Transverse colon (tissue), 4 donors: ENCODE measurements at regions not wholly inside any gene's neighbourhood (a gene's known extent, or its start where the extent isn't known, plus 50 kb on each side); places are given as distances from the start of the nearest gene placed in this dataset.

Source experiments
- DNase-seq: peaks from one replicate; pipeline ENCODE4 v3.0.0-alpha.2; 2019
- H3K27ac ChIP-seq, 4 donors: fragments of 200-600 bp; sonication (generic); 2 replicates each; pipeline ENCODE4 v1.5.1; 2016 to 2018; ENCODE audit warnings: inconsistent platforms in 4 of 4
- H3K27me3 ChIP-seq: fragments of 200-600 bp; sonication (generic); 2 replicates; pipeline ENCODE4 v1.5.1; 2017; ENCODE audit warnings: inconsistent platforms
- H3K36me3 ChIP-seq, 4 donors: fragments of 200-600 bp; sonication (generic); 2 replicates each; pipeline ENCODE4 v1.5.1; 2017 to 2019; ENCODE audit warnings: inconsistent platforms in 4 of 4
- H3K4me1 ChIP-seq, 4 donors: fragments of 200-600 bp; sonication (generic); 2 replicates each; pipeline ENCODE4 v1.5.1; 2017 to 2020; ENCODE audit warnings: inconsistent platforms in 4 of 4
- H3K4me3 ChIP-seq, 4 donors: fragments of 200-600 bp; sonication (generic); 1 replicate in 1 of 4; 2 replicates in 3 of 4; pipeline versions ENCODE4 v1.5.1 to v1.6.1; 2017 to 2019; ENCODE audit warnings: inconsistent platforms in 4 of 4
- H3K9me3 ChIP-seq, 2 donors: fragments of 200-600 bp; sonication (generic); 2 replicates each; pipeline ENCODE4 v1.5.1; 2017 to 2019; ENCODE audit warnings: inconsistent platforms in 2 of 2
- EP300 ChIP-seq: sonication (generic); formaldehyde crosslinking; IDR thresholded peaks from one replicate; pipeline ENCODE4 v1.6.1; 2017; ENCODE audit warnings: antibody characterized with exemption, low read depth
- POLR2A ChIP-seq: fragments of 450-650 bp; IDR thresholded peaks from one replicate; pipeline ENCODE4 v1.6.1; 2016; ENCODE audit warnings: antibody characterized with exemption, mild to moderate bottlenecking, moderate library complexity
- POLR2AphosphoS5 ChIP-seq, 3 donors: sonication (generic); formaldehyde crosslinking; IDR thresholded peaks; one replicate each; pipeline ENCODE4 v1.6.1; 2016; ENCODE audit warnings: antibody characterized with exemption in 3 of 3
- WGBS, 2 donors: methylation state at CpG; one replicate each; pipeline ENCODE4 v1.1.5; 2018; ENCODE audit warnings: low coverage in 1 of 2; 5-methylcytosine and 5-hydroxymethylcytosine counted together
- in situ Hi-C, 4 donors: fragments of 200-750 bp; cut with MboI; loops; one replicate each; pipeline versions ENCODE4 v1.15.0 to v1.15.1; 2017; ENCODE audit warnings: low sequenced_read_pairs in 3 of 4, low pct_ligation_motif_present in 1 of 4, low pct_unique_long_range_greater_than_20kb in 1 of 4
- intact Hi-C: fragments of 100-400 bp; cut with DNase I; formaldehyde crosslinking; loops from one replicate; pipeline ENCODE4 v1.15.1; 2023; ENCODE audit warnings: low total_unique reads
- TF ChIP-seq, protein P1 (sequence below), 5 experiments: fragments of 200-600 bp in 3 of 5; fragments of 450-650 bp in 2 of 5; sonication (generic) in 3 of 5; IDR thresholded peaks; 1 replicate in 2 of 5; 2 replicates in 3 of 5; pipeline ENCODE4 v1.5.1; 2016 to 2017; ENCODE audit warnings: antibody characterized with exemption in 5 of 5, inconsistent platforms in 3 of 5, mild to moderate bottlenecking in 2 of 5, moderate library complexity in 1 of 5

DNA sequence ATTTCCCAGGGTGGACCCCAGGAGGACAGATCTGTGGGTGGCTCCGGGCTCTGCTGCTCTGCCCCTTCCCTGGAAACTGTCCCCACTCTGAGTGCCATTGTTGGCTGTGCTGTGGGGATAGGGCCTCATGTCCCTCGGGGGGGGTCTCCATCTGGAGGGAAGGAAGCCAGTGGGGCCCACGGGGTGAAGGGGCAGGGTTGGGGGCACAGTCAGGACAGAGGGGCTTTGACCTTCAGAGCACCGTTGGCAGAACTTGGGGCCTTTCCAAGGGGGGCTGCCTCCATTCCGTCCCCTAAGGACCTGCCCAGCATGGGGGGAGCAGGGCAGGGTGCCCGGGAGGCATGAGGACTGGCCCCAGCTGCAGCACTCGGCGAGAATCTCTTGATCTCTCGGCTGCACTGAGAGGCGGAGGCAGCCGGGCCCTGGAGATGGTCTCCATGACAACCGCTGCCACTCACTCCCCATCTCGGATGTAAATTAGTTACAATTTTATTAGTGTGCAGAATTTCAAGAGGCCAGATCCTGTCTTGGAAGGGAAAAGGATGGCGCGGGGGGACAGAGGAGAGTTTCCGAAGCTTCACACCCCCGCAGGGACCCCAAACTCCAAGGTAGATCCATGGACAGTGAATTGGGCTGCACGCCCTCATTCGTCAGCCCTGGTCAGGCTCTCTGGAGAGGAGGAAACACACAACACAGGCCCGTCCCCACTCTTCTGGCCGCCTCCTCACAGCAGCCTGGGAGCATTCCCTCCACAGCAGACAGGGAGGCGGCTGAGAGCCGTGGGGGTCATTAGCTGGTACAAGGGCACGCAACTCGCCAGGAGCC is 216.2 kb upstream of the IER5L start:
- no peak overlapping the region for H3K27ac ChIP-seq
- TF ChIP-seq POLR2AphosphoS5 (IDR thresholded peaks at IDR 0.05) (no peak), EP300 (no peak), POLR2A (no peak)
- TF ChIP-seq, protein P1, sequence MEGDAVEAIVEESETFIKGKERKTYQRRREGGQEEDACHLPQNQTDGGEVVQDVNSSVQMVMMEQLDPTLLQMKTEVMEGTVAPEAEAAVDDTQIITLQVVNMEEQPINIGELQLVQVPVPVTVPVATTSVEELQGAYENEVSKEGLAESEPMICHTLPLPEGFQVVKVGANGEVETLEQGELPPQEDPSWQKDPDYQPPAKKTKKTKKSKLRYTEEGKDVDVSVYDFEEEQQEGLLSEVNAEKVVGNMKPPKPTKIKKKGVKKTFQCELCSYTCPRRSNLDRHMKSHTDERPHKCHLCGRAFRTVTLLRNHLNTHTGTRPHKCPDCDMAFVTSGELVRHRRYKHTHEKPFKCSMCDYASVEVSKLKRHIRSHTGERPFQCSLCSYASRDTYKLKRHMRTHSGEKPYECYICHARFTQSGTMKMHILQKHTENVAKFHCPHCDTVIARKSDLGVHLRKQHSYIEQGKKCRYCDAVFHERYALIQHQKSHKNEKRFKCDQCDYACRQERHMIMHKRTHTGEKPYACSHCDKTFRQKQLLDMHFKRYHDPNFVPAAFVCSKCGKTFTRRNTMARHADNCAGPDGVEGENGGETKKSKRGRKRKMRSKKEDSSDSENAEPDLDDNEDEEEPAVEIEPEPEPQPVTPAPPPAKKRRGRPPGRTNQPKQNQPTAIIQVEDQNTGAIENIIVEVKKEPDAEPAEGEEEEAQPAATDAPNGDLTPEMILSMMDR (IDR thresholded peaks at IDR 0.05): no peak
- H3K36me3 ChIP-seq: no peaks in the 10 kb centered on the region
- 54% methylated on average over 21 of the region's 25 CpGs; no CpG with 5 or more reads in 1 of the 2 donors for WGBS, 2 donors
- H3K4me1 ChIP-seq: no peaks in the 10 kb centered on the region
- no peaks in the 10 kb centered on the region for H3K9me3 ChIP-seq
- in situ Hi-C loops (no loop called here), intact Hi-C loops (no loop called here)
- no peaks in the 10 kb centered on the region for H3K27me3 ChIP-seq
- no peak for DNase-seq
- H3K4me3 ChIP-seq: no peak overlapping the region

- Histone ChIP-seq H3K4me3 (no peak overlapping the region), H3K27me3 (no peaks in the 10 kb centered on the region), H3K36me3 (no peaks in the 10 kb centered on the region), H3K4me1 (no peaks in the 10 kb centered on the region), H3K9me3 (no peaks in the 10 kb centered on the region), H3K27ac (no peak overlapping the region)
- TF ChIP-seq POLR2AphosphoS5 (IDR thresholded peaks at IDR 0.05) (no peak), POLR2A (no peak), EP300 (no peak)
- TF ChIP-seq, protein P1 (IDR thresholded peaks at IDR 0.05): no peak
- WGBS, 2 donors: 81 to 90% methylated on average over 5 of the region's 5 CpGs
- DNase-seq: no peak
- intact Hi-C loops (no loop called here), in situ Hi-C loops (no loop called here)
Measured at GRCh38 chr9:129393064-129393463, 215.0 kb upstream of the IER5L start.

- intact Hi-C loops: no loop called here
- in situ Hi-C loops: no loop called here
- H3K27ac ChIP-seq: no peak overlapping the region
- 76% methylated on average over 12 of the region's 12 CpGs; no CpG with 5 or more reads in 1 of the 2 donors for WGBS, 2 donors
- H3K4me3 ChIP-seq: no peak overlapping the region
- H3K27me3 ChIP-seq: no peaks in the 10 kb centered on the region
- TF ChIP-seq EP300 (no peak), POLR2AphosphoS5 (IDR thresholded peaks at IDR 0.05) (no peak), POLR2A (no peak)
- TF ChIP-seq, protein P1 (IDR thresholded peaks at IDR 0.05): no peak
- H3K9me3 ChIP-seq: no peaks in the 10 kb centered on the region
- DNase-seq: no peak
- no peaks in the 10 kb centered on the region for H3K36me3 ChIP-seq
- H3K4me1 ChIP-seq: no peaks in the 10 kb centered on the region
Measured at GRCh38 chr9:129392093-129392541, 214.1 kb upstream of the IER5L start.

- 85 to 90% methylated on average over 8 to 12 of the region's 12 CpGs for WGBS, 2 donors
- in situ Hi-C loops: no loop called here
- Histone ChIP-seq H3K27me3 (no peaks in the 10 kb centered on the region), H3K4me3 (no peak overlapping the region), H3K9me3 (no peaks in the 10 kb centered on the region), H3K27ac (no peak overlapping the region), H3K4me1 (no peaks in the 10 kb centered on the region), H3K36me3 (no peaks in the 10 kb centered on the region)
- TF ChIP-seq POLR2AphosphoS5 (IDR thresholded peaks at IDR 0.05) (no peak), POLR2A (no peak), EP300 (no peak)
- TF ChIP-seq, protein P1 (IDR thresholded peaks at IDR 0.05): no peak
- intact Hi-C loops: no loop called here
- no peak for DNase-seq
Measured at GRCh38 chr9:129391221-129391661, 213.2 kb upstream of the IER5L start.
